ENCODE measurements at regions not wholly inside any gene's neighbourhood (a gene's known extent, or its start where the extent isn't known, plus 50 kb on each side); places are given as distances from the start of the nearest gene placed in this dataset.
A peak's percentile ranks its signal among the peaks of the same experiment; 100 is the strongest.

GRCh38 chr15:66934868-66935520 lies 130.4 kb upstream of the SMAD3 start:
- no peak overlapping the region for H4K8ac ChIP-seq (ENCODE audit: low read depth in 2 of 2, low read length in 2 of 2)
- H2AFZ ChIP-seq (replicated peaks; ENCODE audit: low read length, poor library complexity) = no peak overlapping the region
- H4K20me1 ChIP-seq (ENCODE audit: insufficient read depth, low read length) = peaks cover 11% of the 10 kb centered on the region
- no peak overlapping the region for H3K14ac ChIP-seq (replicated peaks; ENCODE audit: low read depth, low read length)
- no peak overlapping the region for H2BK5ac ChIP-seq (ENCODE audit: low read depth, low read length, poor library complexity, severe bottlenecking)
- no peaks in the 10 kb centered on the region for H3K27me3 ChIP-seq (ENCODE audit: control insufficient read depth, insufficient read depth, low read length)
- H3K23ac ChIP-seq (ENCODE audit: low read depth, low read length) = no peak overlapping the region
- ATAC-seq (ENCODE audit: low read depth) (no peak), DNase-seq (no peak)
- ChIA-PET CTCF (no interaction called here), POLR2A (ENCODE audit: unreplicated experiment) (no interaction called here)
- H3K27ac ChIP-seq (ENCODE audit: insufficient read depth, low read length) = no peak overlapping the region
- no peak overlapping the region for H4K91ac ChIP-seq (ENCODE audit: insufficient read depth, low read depth, low read length)
- no peak overlapping the region for H3K4me3 ChIP-seq (ENCODE audit: insufficient read depth, low read depth, low read length)
- no peak overlapping the region for H2BK120ac ChIP-seq (ENCODE audit: low read depth, low read length)
- H4K5ac ChIP-seq (ENCODE audit: low read depth, low read length) = no peak overlapping the region
- no TSS peak for BruUV-seq (replicated peaks)
- peaks cover 26% of the 10 kb centered on the region for H3K4me1 ChIP-seq (ENCODE audit: control insufficient read depth, insufficient read depth, low read length)
- H3K18ac ChIP-seq (ENCODE audit: low read depth, low read length) = no peak overlapping the region
- H3K4ac ChIP-seq (ENCODE audit: low read depth, low read length) = no peak overlapping the region
- no peak overlapping the region for H2BK20ac ChIP-seq (ENCODE audit: low read depth, low read length)
- peaks cover 2% of the 10 kb centered on the region; the same call in 1 of the 2 replicates for H3K9me3 ChIP-seq (ENCODE audit: control insufficient read depth, insufficient read depth, low read length)
- H3K9ac ChIP-seq (ENCODE audit: low read depth, low read length) = no peak overlapping the region
- intact Hi-C loops (cut with micrococcal nuclease) = no loop called here
- in situ Hi-C loops (cut with MboI; ENCODE audit: low sequenced_read_pairs) = no loop called here
- peaks cover 0 to 7% of the 10 kb centered on the region in 2 experiments; a peak in 1 of 4 replicates for H3K79me1 ChIP-seq (ENCODE audit: low read depth in 1 of 2, low read length in 2 of 2)
- peak overlapping the region; percentile 48 for H2AK5ac ChIP-seq (ENCODE audit: low read depth, low read length)
- no peak overlapping the region for H3K4me2 ChIP-seq (ENCODE audit: low read depth, low read length)
- no peak overlapping the region for H2BK15ac ChIP-seq (ENCODE audit: low read depth, low read length)
- no peaks in the 10 kb centered on the region for H3K36me3 ChIP-seq (ENCODE audit: control insufficient read depth, insufficient read depth, low read length)
- dilution Hi-C loops (cut with HindIII; ENCODE audit: low sequenced_read_pairs, unreplicated experiment) = no loop called here
- no CpG with 5 or more reads among the region's 3 CpGs for WGBS, 2 experiments (ENCODE audit: extremely low coverage in 2 of 2, insufficient read length in 1 of 2)
- TF ChIP-seq MXI1 (IDR thresholded peaks at IDR 0.05; ENCODE audit: borderline replicate concordance, low read depth, low read length) = no peak
- no peak for TF ChIP-seq POLR2A (IDR thresholded peaks at IDR 0.05; ENCODE audit: low read depth, low read length)
- TF ChIP-seq USF2 (IDR thresholded peaks at IDR 0.05; ENCODE audit: low read depth, low read length) = no peak
- no peak for TF ChIP-seq FOS (IDR thresholded peaks at IDR 0.05; ENCODE audit: low read depth, low read length)
- no peak for TF ChIP-seq RAD21 (IDR thresholded peaks at IDR 0.05; ENCODE audit: low read length)
- no peak for TF ChIP-seq MAZ (IDR thresholded peaks at IDR 0.05; ENCODE audit: borderline replicate concordance, low read depth, low read length)
- TF ChIP-seq RFX5 (IDR thresholded peaks at IDR 0.05; ENCODE audit: low read depth, low read length) = no peak
- no peak for TF ChIP-seq BHLHE40 (IDR thresholded peaks at IDR 0.05; ENCODE audit: low read depth, low read length)
- peaks cover 10% of the 10 kb centered on the region for H3K9me1 ChIP-seq (ENCODE audit: insufficient read depth, low read length)
- no peak overlapping the region for H2AK9ac ChIP-seq (replicated peaks; ENCODE audit: low read depth, low read length, poor library complexity)
- no peak overlapping the region for H3K56ac ChIP-seq (ENCODE audit: extremely low read depth, insufficient read depth, low read length)
